Lower lobe of right lung (tissue), 2 donors: ENCODE measurements at regions not wholly inside any gene's neighbourhood (a gene's known extent, or its start where the extent isn't known, plus 50 kb on each side); places are given as distances from the start of the nearest gene placed in this dataset.

Source experiments
- ATAC-seq, 2 donors: fragments of 200-7000 bp; cut with Tn5 transposase; one replicate each; pipeline ENCODE4 v1.9.1; 2020 to 2022; ENCODE audit warnings: mild to moderate bottlenecking in 2 of 2, moderate library complexity in 2 of 2
- DNase-seq: peaks from one replicate; pipeline ENCODE4 v3.0.0-alpha.2; 2020
- H3K27ac ChIP-seq: fragments of 200-600 bp; one replicate; pipeline ENCODE4 v1.8.0; 2022
- H3K27me3 ChIP-seq: fragments of 200-600 bp; one replicate; pipeline ENCODE4 v1.8.0; 2022; ENCODE audit warnings: low read depth
- H3K36me3 ChIP-seq: fragments of 200-600 bp; one replicate; pipeline ENCODE4 v1.8.0; 2022; ENCODE audit warnings: mild to moderate bottlenecking
- H3K4me1 ChIP-seq: fragments of 200-600 bp; one replicate; pipeline ENCODE4 v1.8.0; 2022
- H3K4me3 ChIP-seq: fragments of 200-600 bp; one replicate; pipeline ENCODE4 v1.8.0; 2022; ENCODE audit warnings: mild to moderate bottlenecking
- H3K9me3 ChIP-seq: fragments of 200-600 bp; one replicate; pipeline ENCODE4 v1.8.0; 2022
- CTCF ChIP-seq: fragments of 200-600 bp; IDR thresholded peaks from one replicate; pipeline ENCODE4 v1.8.0; 2022; ENCODE audit warnings: antibody characterized with exemption, mild to moderate bottlenecking
- intact Hi-C: fragments of 100-400 bp; cut with DNase I; formaldehyde crosslinking; loops from one replicate; pipeline ENCODE4 v1.11.0; 2022
- donor health status: DM: no; HTN: yes; CAD: no; lungs with severe emphysema.

- H3K4me1 ChIP-seq, result no peaks in the 10 kb centered on the region
- no peaks in the 10 kb centered on the region for H3K27me3 ChIP-seq
- H3K27ac ChIP-seq, result no peak overlapping the region
- intact Hi-C loops, result no loop called here
- no peak for ATAC-seq
- H3K36me3 ChIP-seq, result no peaks in the 10 kb centered on the region
- no peak overlapping the region for H3K4me3 ChIP-seq
- no peak for TF ChIP-seq CTCF
- H3K9me3 ChIP-seq, result no peaks in the 10 kb centered on the region
- no peak for DNase-seq
These were observed 512.1 kb downstream of the TOX3 start for GRCh38 chr16:52034830-52035229.

- Histone ChIP-seq H3K4me3 (no peak overlapping the region), H3K27me3 (no peaks in the 10 kb centered on the region), H3K36me3 (no peaks in the 10 kb centered on the region), H3K9me3 (no peaks in the 10 kb centered on the region), H3K27ac (no peak overlapping the region), H3K4me1 (no peaks in the 10 kb centered on the region)
- no peak for DNase-seq
- intact Hi-C loops, result no loop called here
- no peak for ATAC-seq
- no peak for TF ChIP-seq CTCF
These were observed 513.0 kb downstream of the TOX3 start for GRCh38 chr16:52033992-52034391.

- ATAC-seq, result no peak
- no peaks in the 10 kb centered on the region for H3K36me3 ChIP-seq
- no peaks in the 10 kb centered on the region for H3K9me3 ChIP-seq
- no peaks in the 10 kb centered on the region for H3K4me1 ChIP-seq
- no peak overlapping the region for H3K4me3 ChIP-seq
- DNase-seq, result no peak
- TF ChIP-seq CTCF, result no peak
- intact Hi-C loops, result no loop called here
- no peaks in the 10 kb centered on the region for H3K27me3 ChIP-seq
- no peak overlapping the region for H3K27ac ChIP-seq
These were observed 524.0 kb downstream of the TOX3 start for GRCh38 chr16:52022980-52023379.

GRCh38 chr16:52022177-52022576, 524.8 kb downstream of the TOX3 start:
- ATAC-seq (no peak), DNase-seq (no peak)
- intact Hi-C loops, result no loop called here
- H3K4me1 ChIP-seq, result no peaks in the 10 kb centered on the region
- H3K36me3 ChIP-seq, result no peaks in the 10 kb centered on the region
- no peaks in the 10 kb centered on the region for H3K27me3 ChIP-seq
- no peaks in the 10 kb centered on the region for H3K9me3 ChIP-seq
- H3K4me3 ChIP-seq, result no peak overlapping the region
- no peak for TF ChIP-seq CTCF
- H3K27ac ChIP-seq, result no peak overlapping the region

GRCh38 chr16:52016387-52016786, 530.6 kb downstream of the TOX3 start:
- DNase-seq (no peak), ATAC-seq (no peak)
- intact Hi-C loops, result no loop called here

More at GRCh38 chr16:52016387-52016786, 530.6 kb downstream of the TOX3 start:
- Histone ChIP-seq H3K27me3 (no peaks in the 10 kb centered on the region), H3K9me3 (no peaks in the 10 kb centered on the region), H3K27ac (no peak overlapping the region), H3K36me3 (no peaks in the 10 kb centered on the region), H3K4me1 (no peaks in the 10 kb centered on the region), H3K4me3 (no peak overlapping the region)
- TF ChIP-seq CTCF, result no peak
